ENCODE measurements at regions not wholly inside any gene's neighbourhood (a gene's known extent, or its start where the extent isn't known, plus 50 kb on each side); places are given as distances from the start of the nearest gene placed in this dataset.

GRCh38 chr20:55730321-55730720 lies 275.0 kb downstream of the CBLN4 start:
- Histone ChIP-seq H3K27me3 (replicated peaks; ENCODE audit: control insufficient read depth, insufficient read depth, low read length) (no peaks in the 10 kb centered on the region), H3K36me3 (ENCODE audit: control insufficient read depth, insufficient read depth, low read length) (no peaks in the 10 kb centered on the region), H3K4me3 (ENCODE audit: low read depth, low read length) (no peak overlapping the region), H3K4me1 (no peaks in the 10 kb centered on the region), H3K9me3 (0 out of 2 replicates have a peak, but pooled peaks cover 3% of the 10 kb centered on the region)
- H3K9me3 Mint-ChIP-seq (ENCODE audit: unreplicated experiment): peaks cover 12% of the 10 kb centered on the region
- H3K36me3 Mint-ChIP-seq (ENCODE audit: insufficient read depth, unreplicated experiment): no peaks in the 10 kb centered on the region
- no peaks in the 10 kb centered on the region for H3K4me1 Mint-ChIP-seq (ENCODE audit: low read depth, unreplicated experiment)
- no TSS peak for BruUV-seq (replicated peaks)
- H3K4me3 Mint-ChIP-seq (ENCODE audit: unreplicated experiment): no peak overlapping the region
- TF ChIP-seq, protein P1, sequence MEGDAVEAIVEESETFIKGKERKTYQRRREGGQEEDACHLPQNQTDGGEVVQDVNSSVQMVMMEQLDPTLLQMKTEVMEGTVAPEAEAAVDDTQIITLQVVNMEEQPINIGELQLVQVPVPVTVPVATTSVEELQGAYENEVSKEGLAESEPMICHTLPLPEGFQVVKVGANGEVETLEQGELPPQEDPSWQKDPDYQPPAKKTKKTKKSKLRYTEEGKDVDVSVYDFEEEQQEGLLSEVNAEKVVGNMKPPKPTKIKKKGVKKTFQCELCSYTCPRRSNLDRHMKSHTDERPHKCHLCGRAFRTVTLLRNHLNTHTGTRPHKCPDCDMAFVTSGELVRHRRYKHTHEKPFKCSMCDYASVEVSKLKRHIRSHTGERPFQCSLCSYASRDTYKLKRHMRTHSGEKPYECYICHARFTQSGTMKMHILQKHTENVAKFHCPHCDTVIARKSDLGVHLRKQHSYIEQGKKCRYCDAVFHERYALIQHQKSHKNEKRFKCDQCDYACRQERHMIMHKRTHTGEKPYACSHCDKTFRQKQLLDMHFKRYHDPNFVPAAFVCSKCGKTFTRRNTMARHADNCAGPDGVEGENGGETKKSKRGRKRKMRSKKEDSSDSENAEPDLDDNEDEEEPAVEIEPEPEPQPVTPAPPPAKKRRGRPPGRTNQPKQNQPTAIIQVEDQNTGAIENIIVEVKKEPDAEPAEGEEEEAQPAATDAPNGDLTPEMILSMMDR (IDR thresholded peaks at IDR 0.05; ENCODE audit: insufficient read depth in 1 of 2, low read depth in 1 of 2, low read length in 1 of 2, severe bottlenecking in 1 of 2, unreplicated experiment in 1 of 2): no peak
- intact Hi-C loops (cut with micrococcal nuclease; ENCODE audit: unreplicated experiment): no loop called here
- CTCF ChIA-PET: no interaction called here
- peaks cover 4% of the 10 kb centered on the region for H3K27me3 Mint-ChIP-seq (ENCODE audit: insufficient read depth, unreplicated experiment)
- POLR2A ChIA-PET: no interaction called here
- DNase-seq: no peak
- H3K27ac Mint-ChIP-seq (ENCODE audit: unreplicated experiment): no peak overlapping the region

GRCh38 chr20:55714736-55715135 lies 290.6 kb downstream of the CBLN4 start:
- Mint-ChIP-seq H3K4me1 (ENCODE audit: low read depth, unreplicated experiment) (no peaks in the 10 kb centered on the region), H3K27ac (ENCODE audit: unreplicated experiment) (no peak overlapping the region), H3K9me3 (ENCODE audit: unreplicated experiment) (peaks cover 25% of the 10 kb centered on the region), H3K36me3 (ENCODE audit: insufficient read depth, unreplicated experiment) (no peaks in the 10 kb centered on the region), H3K27me3 (ENCODE audit: insufficient read depth, unreplicated experiment) (peaks cover 3% of the 10 kb centered on the region), H3K4me3 (ENCODE audit: unreplicated experiment) (no peak overlapping the region)
- ChIA-PET POLR2A (no interaction called here), CTCF (no interaction called here)
- intact Hi-C loops (cut with micrococcal nuclease; ENCODE audit: unreplicated experiment): no loop called here
- Histone ChIP-seq H3K9me3 (0 out of 2 replicates have a peak, but pooled peaks cover 2% of the 10 kb centered on the region), H3K4me1 (no peaks in the 10 kb centered on the region), H3K36me3 (ENCODE audit: control insufficient read depth, insufficient read depth, low read length) (no peaks in the 10 kb centered on the region), H3K27me3 (replicated peaks; ENCODE audit: control insufficient read depth, insufficient read depth, low read length) (no peaks in the 10 kb centered on the region), H3K4me3 (ENCODE audit: low read depth, low read length) (no peak overlapping the region)
- DNase-seq: no peak
- BruUV-seq (replicated peaks): no TSS peak
- TF ChIP-seq, protein P1 (IDR thresholded peaks at IDR 0.05; ENCODE audit: insufficient read depth in 1 of 2, low read depth in 1 of 2, low read length in 1 of 2, severe bottlenecking in 1 of 2, unreplicated experiment in 1 of 2): no peak

DNA sequence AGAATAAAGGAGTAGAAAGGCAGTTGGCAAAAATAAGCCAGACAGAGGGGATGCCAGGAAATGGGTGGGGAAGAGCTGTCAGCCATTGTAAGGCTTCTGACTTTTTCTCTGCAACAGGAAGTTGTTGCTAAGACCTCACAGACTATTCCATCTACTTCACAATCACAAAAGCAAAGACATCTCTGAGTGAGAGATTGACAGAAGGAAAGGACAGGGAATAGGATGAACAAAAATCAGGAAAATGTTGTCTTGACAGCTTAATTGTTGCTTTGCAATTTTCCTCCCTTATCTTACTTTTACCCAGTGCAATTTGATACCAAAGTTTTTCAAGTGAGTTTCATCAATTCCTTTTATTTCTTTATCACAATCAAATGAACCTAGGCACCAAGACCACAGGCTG lies 291.2 kb downstream of the CBLN4 start:
- Histone ChIP-seq H3K4me1 (no peaks in the 10 kb centered on the region), H3K9me3 (0 out of 2 replicates have a peak, but pooled peaks cover 2% of the 10 kb centered on the region), H3K4me3 (ENCODE audit: low read depth, low read length) (no peak overlapping the region), H3K36me3 (ENCODE audit: control insufficient read depth, insufficient read depth, low read length) (no peaks in the 10 kb centered on the region), H3K27me3 (replicated peaks; ENCODE audit: control insufficient read depth, insufficient read depth, low read length) (no peaks in the 10 kb centered on the region)
- TF ChIP-seq, protein P1 (IDR thresholded peaks at IDR 0.05; ENCODE audit: insufficient read depth in 1 of 2, low read depth in 1 of 2, low read length in 1 of 2, severe bottlenecking in 1 of 2, unreplicated experiment in 1 of 2): no peak
- BruUV-seq (replicated peaks): no TSS peak
- no peaks in the 10 kb centered on the region for H3K36me3 Mint-ChIP-seq (ENCODE audit: insufficient read depth, unreplicated experiment)
- DNase-seq: no peak
- H3K4me1 Mint-ChIP-seq (ENCODE audit: low read depth, unreplicated experiment): no peaks in the 10 kb centered on the region
- H3K27ac Mint-ChIP-seq (ENCODE audit: unreplicated experiment): no peak overlapping the region
- peaks cover 31% of the 10 kb centered on the region for H3K9me3 Mint-ChIP-seq (ENCODE audit: unreplicated experiment)
- no peak overlapping the region for H3K4me3 Mint-ChIP-seq (ENCODE audit: unreplicated experiment)
- H3K27me3 Mint-ChIP-seq (ENCODE audit: insufficient read depth, unreplicated experiment): peaks cover 4% of the 10 kb centered on the region
- ChIA-PET POLR2A (no interaction called here), CTCF (no interaction called here)
- intact Hi-C loops (cut with micrococcal nuclease; ENCODE audit: unreplicated experiment): no loop called here

Measured in Caco-2 (cell line).